Stomach (tissue), 4 donors: ENCODE measurements at regions not wholly inside any gene's neighbourhood (a gene's known extent, or its start where the extent isn't known, plus 50 kb on each side); places are given as distances from the start of the nearest gene placed in this dataset.

Experiments used
- EP300 ChIP-seq: sonication (generic); formaldehyde crosslinking; IDR thresholded peaks from one replicate; pipeline ENCODE4 v1.6.1; 2017; ENCODE audit warnings: antibody characterized with exemption
- POLR2AphosphoS5 ChIP-seq, 3 donors: sonication (generic); formaldehyde crosslinking; IDR thresholded peaks; one replicate each; pipeline ENCODE4 v1.6.1; 2016; ENCODE audit warnings: antibody characterized with exemption in 3 of 3
- TF ChIP-seq, protein P1 (sequence below), 7 experiments: fragments of 450-650 bp in 4 of 7; fragments of 200-600 bp in 3 of 7; sonication (generic) in 3 of 7; IDR thresholded peaks; one replicate each; pipeline ENCODE4 v1.5.1; 2016 to 2019; ENCODE audit warnings: antibody characterized with exemption in 7 of 7, control low read depth in 2 of 7, mild to moderate bottlenecking in 1 of 7

GRCh38 chr6:164108869-164109769, 694.6 kb downstream of the QKI start:
- TF ChIP-seq, protein P1, sequence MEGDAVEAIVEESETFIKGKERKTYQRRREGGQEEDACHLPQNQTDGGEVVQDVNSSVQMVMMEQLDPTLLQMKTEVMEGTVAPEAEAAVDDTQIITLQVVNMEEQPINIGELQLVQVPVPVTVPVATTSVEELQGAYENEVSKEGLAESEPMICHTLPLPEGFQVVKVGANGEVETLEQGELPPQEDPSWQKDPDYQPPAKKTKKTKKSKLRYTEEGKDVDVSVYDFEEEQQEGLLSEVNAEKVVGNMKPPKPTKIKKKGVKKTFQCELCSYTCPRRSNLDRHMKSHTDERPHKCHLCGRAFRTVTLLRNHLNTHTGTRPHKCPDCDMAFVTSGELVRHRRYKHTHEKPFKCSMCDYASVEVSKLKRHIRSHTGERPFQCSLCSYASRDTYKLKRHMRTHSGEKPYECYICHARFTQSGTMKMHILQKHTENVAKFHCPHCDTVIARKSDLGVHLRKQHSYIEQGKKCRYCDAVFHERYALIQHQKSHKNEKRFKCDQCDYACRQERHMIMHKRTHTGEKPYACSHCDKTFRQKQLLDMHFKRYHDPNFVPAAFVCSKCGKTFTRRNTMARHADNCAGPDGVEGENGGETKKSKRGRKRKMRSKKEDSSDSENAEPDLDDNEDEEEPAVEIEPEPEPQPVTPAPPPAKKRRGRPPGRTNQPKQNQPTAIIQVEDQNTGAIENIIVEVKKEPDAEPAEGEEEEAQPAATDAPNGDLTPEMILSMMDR (IDR thresholded peaks at IDR 0.05): no peak
- TF ChIP-seq POLR2AphosphoS5 (IDR thresholded peaks at IDR 0.05) (peak in 1 of 3 donors; percentile 11), EP300 (no peak)
